ENCODE measurements at regions not wholly inside any gene's neighbourhood (a gene's known extent, or its start where the extent isn't known, plus 50 kb on each side); places are given as distances from the start of the nearest gene placed in this dataset.
"Not testable (repeated sequence)": the region's sequence is repeated elsewhere in the genome, so short reads cannot be mapped to it uniquely, and the experiment has no call there.

GRCh38 chr2:236988690-236989624 lies 96.7 kb upstream of the COPS8 start:
- DNase-seq (ENCODE audit: low read depth) = no peak

GRCh38 chr2:236990552-236990951 lies 95.1 kb upstream of the COPS8 start:
- DNase-seq (ENCODE audit: low read depth) = no peak

GRCh38 chr2:236991874-236992273 lies 93.8 kb upstream of the COPS8 start:
- no peak for DNase-seq (ENCODE audit: low read depth)

- no peak for DNase-seq (ENCODE audit: low read depth)
Measured at GRCh38 chr2:236993286-236993685, 92.4 kb upstream of the COPS8 start.

GRCh38 chr2:236994361-236994760 lies 91.3 kb upstream of the COPS8 start:
- DNase-seq (ENCODE audit: low read depth) = no peak

- DNase-seq (ENCODE audit: low read depth) = no peak
Measured at GRCh38 chr2:236997069-236997715, 88.5 kb upstream of the COPS8 start.

GRCh38 chr2:236998236-236998635 lies 87.5 kb upstream of the COPS8 start:
- DNase-seq (ENCODE audit: low read depth) = peak; percentile 58

- DNase-seq (ENCODE audit: low read depth) = peak; percentile 49
Measured at GRCh38 chr2:236998758-236999157, 86.9 kb upstream of the COPS8 start.

- DNase-seq (ENCODE audit: low read depth) = no peak
Measured at GRCh38 chr2:237000481-237000880, 85.2 kb upstream of the COPS8 start.

- DNase-seq (ENCODE audit: low read depth) = not testable (repeated sequence)
Measured at GRCh38 chr2:237005341-237005740, 80.3 kb upstream of the COPS8 start.

GRCh38 chr2:237011206-237011795 lies 74.4 kb upstream of the COPS8 start:
- DNase-seq (ENCODE audit: low read depth) = no peak

GRCh38 chr2:237012004-237012403 lies 73.7 kb upstream of the COPS8 start:
- DNase-seq (ENCODE audit: low read depth) = no peak

- no peak for DNase-seq (ENCODE audit: low read depth)
Measured at GRCh38 chr2:237012577-237013267, 73.0 kb upstream of the COPS8 start.

GRCh38 chr2:237016121-237016915 lies 69.4 kb upstream of the COPS8 start:
- no peak for DNase-seq (ENCODE audit: low read depth)

- no peak for DNase-seq (ENCODE audit: low read depth)
Measured at GRCh38 chr2:237020090-237020489, 65.6 kb upstream of the COPS8 start.

GRCh38 chr2:237022533-237022932 lies 63.2 kb upstream of the COPS8 start:
- DNase-seq (ENCODE audit: low read depth) = no peak

- no peak for DNase-seq (ENCODE audit: low read depth)
Measured at GRCh38 chr2:237024255-237024654, 61.4 kb upstream of the COPS8 start.

- peak; percentile 86 for DNase-seq (ENCODE audit: low read depth)
Measured at GRCh38 chr2:237025090-237025865, 60.4 kb upstream of the COPS8 start.

- DNase-seq (ENCODE audit: low read depth) = peak; percentile 61
Measured at GRCh38 chr2:237026981-237027711, 58.5 kb upstream of the COPS8 start.

- DNase-seq (ENCODE audit: low read depth) = no peak
Measured at GRCh38 chr2:237027712-237028029, 58.0 kb upstream of the COPS8 start.
